ENCODE measurements at regions not wholly inside any gene's neighbourhood (a gene's known extent, or its start where the extent isn't known, plus 50 kb on each side); places are given as distances from the start of the nearest gene placed in this dataset.

- no peak overlapping the region for H3K27ac ChIP-seq (ENCODE audit: low read depth, low read length)
- no peak overlapping the region for H3K4me3 ChIP-seq (ENCODE audit: low read length)
- no peak overlapping the region for H3K9ac ChIP-seq (ENCODE audit: low read depth, low read length)
- no peaks in the 10 kb centered on the region for H3K36me3 ChIP-seq (ENCODE audit: insufficient read depth, low read length)
- H3K27me3 ChIP-seq (ENCODE audit: insufficient read depth, low read length) = no peaks in the 10 kb centered on the region
- H3K4me1 ChIP-seq (ENCODE audit: insufficient read depth, low read length) = no peaks in the 10 kb centered on the region
- 82% methylated on average over 3 of the region's 6 CpGs for WGBS
- H3K9me3 ChIP-seq (ENCODE audit: insufficient read depth, low read depth, low read length) = no peaks in the 10 kb centered on the region
These were observed 326.5 kb downstream of the FOXA2 start for GRCh38 chr20:22257912-22258311.

GRCh38 chr20:22248051-22248667, 336.2 kb downstream of the FOXA2 start:
- no peak overlapping the region for H3K9ac ChIP-seq (ENCODE audit: low read depth, low read length)
- no peaks in the 10 kb centered on the region for H3K9me3 ChIP-seq (ENCODE audit: insufficient read depth, low read depth, low read length)
- no peaks in the 10 kb centered on the region for H3K36me3 ChIP-seq (ENCODE audit: insufficient read depth, low read length)
- no peaks in the 10 kb centered on the region; the same call in 1 of the 2 replicates for H3K4me1 ChIP-seq (ENCODE audit: insufficient read depth, low read length)
- H3K27ac ChIP-seq (ENCODE audit: low read depth, low read length) = no peak overlapping the region
- 43% methylated on average over 5 of the region's 5 CpGs for whole genome bisulfite sequencing
- H3K4me3 ChIP-seq (ENCODE audit: low read length) = no peak overlapping the region
- H3K27me3 ChIP-seq (ENCODE audit: insufficient read depth, low read length) = no peaks in the 10 kb centered on the region

- H3K4me1 ChIP-seq (ENCODE audit: insufficient read depth, low read length) = no peaks in the 10 kb centered on the region
- H3K9me3 ChIP-seq (ENCODE audit: insufficient read depth, low read depth, low read length) = no peaks in the 10 kb centered on the region
- H3K4me3 ChIP-seq (ENCODE audit: low read length) = no peak overlapping the region
- no peak overlapping the region for H3K9ac ChIP-seq (ENCODE audit: low read depth, low read length)
- no peaks in the 10 kb centered on the region for H3K36me3 ChIP-seq (ENCODE audit: insufficient read depth, low read length)
- no peak overlapping the region for H3K27ac ChIP-seq (ENCODE audit: low read depth, low read length)
- WGBS = 89% methylated on average over 3 of the region's 3 CpGs
- no peaks in the 10 kb centered on the region for H3K27me3 ChIP-seq (ENCODE audit: insufficient read depth, low read length)
These were observed 339.2 kb downstream of the FOXA2 start for GRCh38 chr20:22245139-22245538.

DNA sequence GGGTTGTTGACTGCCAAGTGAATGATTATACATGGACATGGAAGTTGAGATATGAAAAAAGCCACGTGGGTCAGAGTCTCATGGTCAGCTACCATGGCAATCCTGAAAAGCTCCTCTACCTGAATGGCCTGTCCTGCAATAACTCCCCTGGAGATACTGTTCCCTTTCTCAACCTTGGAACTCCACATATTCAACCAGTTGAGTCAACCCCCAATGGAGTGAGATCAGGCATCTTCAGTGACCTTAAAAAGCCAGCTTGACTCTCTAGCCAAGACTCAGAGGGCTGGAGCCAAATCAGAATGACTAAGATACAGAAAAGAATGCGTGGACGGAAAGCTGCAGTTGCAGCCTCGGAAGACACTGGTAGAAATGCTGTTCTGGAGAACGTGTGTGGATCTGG, 341.3 kb downstream of the FOXA2 start:
- H3K4me1 ChIP-seq (ENCODE audit: insufficient read depth, low read length) = no peaks in the 10 kb centered on the region
- 84% methylated on average over 5 of the region's 5 CpGs for WGBS
- H3K27ac ChIP-seq (ENCODE audit: low read depth, low read length) = no peak overlapping the region
- H3K36me3 ChIP-seq (ENCODE audit: insufficient read depth, low read length) = no peaks in the 10 kb centered on the region
- H3K4me3 ChIP-seq (ENCODE audit: low read length) = no peak overlapping the region
- H3K9me3 ChIP-seq (ENCODE audit: insufficient read depth, low read depth, low read length) = no peaks in the 10 kb centered on the region
- H3K9ac ChIP-seq (ENCODE audit: low read depth, low read length) = no peak overlapping the region
- H3K27me3 ChIP-seq (ENCODE audit: insufficient read depth, low read length) = no peaks in the 10 kb centered on the region

- Histone ChIP-seq H3K4me1 (ENCODE audit: insufficient read depth, low read length) (no peaks in the 10 kb centered on the region), H3K36me3 (ENCODE audit: insufficient read depth, low read length) (no peaks in the 10 kb centered on the region), H3K9ac (ENCODE audit: low read depth, low read length) (no peak overlapping the region), H3K27me3 (ENCODE audit: insufficient read depth, low read length) (no peaks in the 10 kb centered on the region), H3K4me3 (ENCODE audit: low read length) (no peak overlapping the region), H3K9me3 (ENCODE audit: insufficient read depth, low read depth, low read length) (no peaks in the 10 kb centered on the region), H3K27ac (ENCODE audit: low read depth, low read length) (no peak overlapping the region)
- WGBS = 90% methylated on average over 1 of the region's 1 CpG
These were observed 342.8 kb downstream of the FOXA2 start for GRCh38 chr20:22241609-22242008.

DNA sequence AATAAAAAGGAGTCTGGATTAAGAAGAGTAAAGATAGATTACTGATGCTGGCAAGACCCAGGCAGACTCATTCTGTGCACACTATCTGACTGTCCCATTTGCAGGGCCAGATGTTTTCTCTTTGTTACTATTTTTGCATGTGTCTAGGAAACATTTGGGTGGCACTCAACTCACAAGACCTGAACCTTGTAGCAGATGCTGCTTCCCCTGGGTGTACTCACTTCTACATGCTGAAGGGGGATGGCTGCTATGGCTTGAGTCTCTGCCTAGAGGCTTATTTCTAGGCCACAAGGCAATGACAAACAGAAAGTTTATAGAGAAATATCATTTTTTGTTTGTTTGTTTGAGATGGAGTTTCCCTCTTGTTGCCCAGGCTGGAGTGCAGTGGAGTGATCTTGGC, 351.4 kb downstream of the FOXA2 start:
- Histone ChIP-seq H3K36me3 (ENCODE audit: insufficient read depth, low read length) (no peaks in the 10 kb centered on the region), H3K27me3 (ENCODE audit: insufficient read depth, low read length) (no peaks in the 10 kb centered on the region), H3K9me3 (ENCODE audit: insufficient read depth, low read depth, low read length) (no peaks in the 10 kb centered on the region), H3K4me3 (ENCODE audit: low read length) (no peak overlapping the region), H3K9ac (ENCODE audit: low read depth, low read length) (no peak overlapping the region), H3K27ac (ENCODE audit: low read depth, low read length) (no peak overlapping the region), H3K4me1 (ENCODE audit: insufficient read depth, low read length) (peaks cover 19% of the 10 kb centered on the region)

DNA sequence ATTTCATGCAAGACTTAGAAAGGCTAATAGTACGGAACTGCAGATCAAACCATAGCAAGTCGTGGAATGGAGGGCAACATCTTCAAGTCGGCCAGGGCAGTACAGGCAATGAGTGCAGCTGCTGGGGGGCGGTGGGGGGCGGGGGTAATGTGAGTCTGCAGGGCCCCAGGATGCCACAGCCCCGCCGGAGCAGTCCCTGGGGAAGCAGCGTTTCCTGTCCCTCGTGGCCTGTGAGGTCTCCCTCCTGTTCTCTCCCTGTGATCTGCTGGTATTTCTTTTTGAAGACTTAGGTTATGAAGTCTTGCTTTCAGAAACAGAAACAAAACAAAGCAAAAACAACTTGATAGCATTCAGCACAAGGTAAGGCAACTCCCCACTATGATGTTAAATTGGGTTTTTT, 351.9 kb downstream of the FOXA2 start:
- H3K9ac ChIP-seq (ENCODE audit: low read depth, low read length) = no peak overlapping the region

GRCh38 chr20:22226849-22227700, 357.3 kb downstream of the FOXA2 start:
- no peaks in the 10 kb centered on the region for H3K9me3 ChIP-seq (ENCODE audit: insufficient read depth, low read depth, low read length)
- H3K27me3 ChIP-seq (ENCODE audit: insufficient read depth, low read length) = no peaks in the 10 kb centered on the region
- H3K4me1 ChIP-seq (ENCODE audit: insufficient read depth, low read length) = peaks cover 19% of the 10 kb centered on the region
- no peaks in the 10 kb centered on the region for H3K36me3 ChIP-seq (ENCODE audit: insufficient read depth, low read length)
- no peak overlapping the region for H3K27ac ChIP-seq (ENCODE audit: low read depth, low read length)
- H3K4me3 ChIP-seq (ENCODE audit: low read length) = no peak overlapping the region
- H3K9ac ChIP-seq (ENCODE audit: low read depth, low read length) = no peak overlapping the region
- WGBS = 89% methylated on average over 6 of the region's 7 CpGs

More for the DNA sequence above, 351.9 kb downstream of the FOXA2 start:
- Histone ChIP-seq H3K9me3 (ENCODE audit: insufficient read depth, low read depth, low read length) (no peaks in the 10 kb centered on the region), H3K36me3 (ENCODE audit: insufficient read depth, low read length) (no peaks in the 10 kb centered on the region), H3K4me1 (ENCODE audit: insufficient read depth, low read length) (peaks cover 19% of the 10 kb centered on the region), H3K4me3 (ENCODE audit: low read length) (no peak overlapping the region), H3K27ac (ENCODE audit: low read depth, low read length) (no peak overlapping the region), H3K27me3 (ENCODE audit: insufficient read depth, low read length) (no peaks in the 10 kb centered on the region)
- 72% methylated on average over 9 of the region's 9 CpGs for WGBS

GRCh38 chr20:22223236-22223635, 361.1 kb downstream of the FOXA2 start:
- WGBS = 96% methylated on average over 3 of the region's 3 CpGs
- H3K27me3 ChIP-seq (ENCODE audit: insufficient read depth, low read length) = no peaks in the 10 kb centered on the region
- no peaks in the 10 kb centered on the region for H3K9me3 ChIP-seq (ENCODE audit: insufficient read depth, low read depth, low read length)

DNA sequence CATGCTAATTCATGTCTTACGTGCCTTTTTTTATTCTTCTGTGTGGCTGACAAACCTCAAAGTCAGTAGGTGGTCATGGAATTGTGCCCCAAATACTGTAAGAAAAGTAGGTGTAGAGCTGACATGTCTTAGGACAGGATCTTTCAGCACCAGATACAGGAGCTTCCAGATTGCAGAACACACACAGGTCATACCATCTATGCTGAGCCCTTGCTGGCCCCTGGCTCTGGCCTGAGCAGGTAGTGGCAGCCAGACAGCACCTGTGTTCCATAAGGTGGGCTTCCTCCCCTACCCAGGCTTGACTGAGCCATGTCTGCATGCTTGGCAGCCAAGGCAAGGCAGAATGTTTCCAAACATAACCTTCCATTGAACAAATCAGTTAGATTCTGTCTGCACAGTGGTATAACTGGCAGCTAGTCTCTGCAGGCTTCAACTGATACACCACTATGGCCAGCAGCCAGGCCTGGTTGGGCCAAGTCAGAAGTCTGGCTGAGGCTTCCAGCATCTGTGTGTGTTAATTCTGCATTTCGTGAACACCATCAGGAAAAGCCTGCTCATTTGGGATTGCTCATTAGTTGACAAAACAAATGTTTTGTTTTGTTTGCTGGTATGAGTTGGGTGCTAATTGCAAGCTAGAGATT, 366.5 kb downstream of the FOXA2 start:
- Histone ChIP-seq H3K36me3 (ENCODE audit: insufficient read depth, low read length) (no peaks in the 10 kb centered on the region), H3K4me1 (ENCODE audit: insufficient read depth, low read length) (peaks cover 13% of the 10 kb centered on the region), H3K9ac (ENCODE audit: low read depth, low read length) (no peak overlapping the region), H3K27me3 (ENCODE audit: insufficient read depth, low read length) (no peaks in the 10 kb centered on the region), H3K9me3 (ENCODE audit: insufficient read depth, low read depth, low read length) (no peaks in the 10 kb centered on the region), H3K27ac (ENCODE audit: low read depth, low read length) (no peak overlapping the region), H3K4me3 (ENCODE audit: low read length) (no peak overlapping the region)
- WGBS = 89% methylated on average over 2 of the region's 2 CpGs

More at GRCh38 chr20:22223236-22223635, 361.1 kb downstream of the FOXA2 start:
- H3K4me1 ChIP-seq (ENCODE audit: insufficient read depth, low read length) = peaks cover 15% of the 10 kb centered on the region
- H3K4me3 ChIP-seq (ENCODE audit: low read length) = no peak overlapping the region
- H3K36me3 ChIP-seq (ENCODE audit: insufficient read depth, low read length) = no peaks in the 10 kb centered on the region
- no peak overlapping the region for H3K9ac ChIP-seq (ENCODE audit: low read depth, low read length)
- H3K27ac ChIP-seq (ENCODE audit: low read depth, low read length) = no peak overlapping the region

- H3K9me3 ChIP-seq (ENCODE audit: insufficient read depth, low read depth, low read length) = no peaks in the 10 kb centered on the region
- no peaks in the 10 kb centered on the region for H3K36me3 ChIP-seq (ENCODE audit: insufficient read depth, low read length)
- H3K27me3 ChIP-seq (ENCODE audit: insufficient read depth, low read length) = no peaks in the 10 kb centered on the region
- no peak overlapping the region for H3K27ac ChIP-seq (ENCODE audit: low read depth, low read length)
- no peak overlapping the region for H3K4me3 ChIP-seq (ENCODE audit: low read length)
- peaks cover 5% of the 10 kb centered on the region; the same call in 1 of the 2 replicates for H3K4me1 ChIP-seq (ENCODE audit: insufficient read depth, low read length)
- WGBS = 87% methylated on average over 10 of the region's 11 CpGs
- H3K9ac ChIP-seq (ENCODE audit: low read depth, low read length) = no peak overlapping the region
These were observed 367.4 kb downstream of the FOXA2 start for GRCh38 chr20:22216984-22217383.

Measured in HUES64 (cell line).